OCI-LY7 (cell line): ENCODE measurements at regions not wholly inside any gene's neighbourhood (a gene's known extent, or its start where the extent isn't known, plus 50 kb on each side); places are given as distances from the start of the nearest gene placed in this dataset.

ENCODE experiments used
- BruUV-seq: library from RNA; stranded (reverse); fragments of 400-500 nt; replicated peaks from 2 replicates; lab custom pipeline; 2021; lab: Mats Ljungman, UMichigan
- CTCF ChIA-PET: fragments of 300-600 bp; sonication (Branson Sonifier 250); formaldehyde crosslinking; loops from one replicate; lab custom pipeline; 2022; ENCODE audit warnings: antibody characterized with exemption; ENCODE audit not compliant: unreplicated experiment; lab: Charles Lee
- POLR2A ChIA-PET: fragments of 300-600 bp; sonication (Branson Sonifier 250); formaldehyde crosslinking; loops from one replicate; lab custom pipeline; 2022; ENCODE audit warnings: antibody characterized with exemption; lab: Charles Lee
- DNase-seq: peaks from one replicate; pipeline ENCODE4 v3.0.0-alpha.2; 2015; ENCODE audit warnings: low spot score
- H2AFZ ChIP-seq: fragments of 200-600 bp; sonication (generic), shearing (Covaris generic); 2 replicates; pipeline ENCODE4 v1.6.1; 2014; ENCODE audit warnings: mild to moderate bottlenecking, antibody characterized with exemption, low read length, moderate library complexity
- H3K27ac ChIP-seq: fragments of 200-600 bp; sonication (generic); 2 replicates; pipeline ENCODE4 v1.5.1; 2014; ENCODE audit warnings: mixed run types, low read depth, mild to moderate bottlenecking, moderate library complexity, low read length, inconsistent platforms; ENCODE audit not compliant: poor library complexity, severe bottlenecking
- H3K36me3 ChIP-seq: fragments of 200-600 bp; sonication (generic); 2 replicates; pipeline ENCODE4 v1.6.1; 2014; ENCODE audit warnings: mild to moderate bottlenecking, antibody characterized with exemption, low read length, moderate library complexity, mixed read lengths; ENCODE audit not compliant: insufficient read depth
- H3K4me1 ChIP-seq: fragments of 200-600 bp; sonication (generic); 2 replicates; pipeline ENCODE4 v1.5.1; 2014; ENCODE audit warnings: mild to moderate bottlenecking, low read length; ENCODE audit not compliant: insufficient read depth, poor library complexity, severe bottlenecking
- H3K4me2 ChIP-seq: fragments of 200-600 bp; sonication (generic); 2 replicates; pipeline ENCODE4 v1.6.1; 2014; ENCODE audit warnings: mild to moderate bottlenecking, low read length
- H3K4me3 ChIP-seq: fragments of 200-600 bp; sonication (generic); 2 replicates; pipeline ENCODE4 v1.5.1; 2014; ENCODE audit warnings: mild to moderate bottlenecking, low read depth, low read length; ENCODE audit not compliant: poor library complexity, severe bottlenecking
- H3K79me2 ChIP-seq: fragments of 200-600 bp; sonication (generic); 2 replicates; pipeline ENCODE4 v1.6.1; 2016; ENCODE audit warnings: low read depth, mild to moderate bottlenecking, low read length, moderate library complexity, mixed read lengths; ENCODE audit not compliant: insufficient read depth
- H3K9me2 ChIP-seq: fragments of 200-600 bp; sonication (generic); 2 replicates; pipeline ENCODE4 v1.6.1; 2016; ENCODE audit warnings: mild to moderate bottlenecking, low read length, mixed read lengths; ENCODE audit not compliant: insufficient read depth
- H3K9me3 ChIP-seq: fragments of 200-600 bp; sonication (generic); 2 replicates; pipeline ENCODE4 v1.6.1; 2014; ENCODE audit warnings: mild to moderate bottlenecking, mixed run types, low read length, mixed read lengths
- H4K20me1 ChIP-seq: fragments of 200-600 bp; sonication (generic); 2 replicates; pipeline ENCODE4 v1.6.1; 2014; ENCODE audit warnings: mild to moderate bottlenecking, antibody characterized with exemption, low read length, moderate library complexity, mixed read lengths; ENCODE audit not compliant: insufficient read depth
- EZH2phosphoT487 ChIP-seq: fragments of 200-600 bp; sonication (generic); IDR thresholded peaks from 2 replicates; pipeline ENCODE4 v1.6.1; 2018; ENCODE audit warnings: low read depth, borderline replicate concordance, mild to moderate bottlenecking, mixed run types, antibody characterized with exemption, low read length, moderate library complexity, mixed read lengths
- intact Hi-C: fragments of 100-400 bp; cut with micrococcal nuclease; formaldehyde crosslinking; loops from one replicate; pipeline ENCODE4 v1.10.0; 2022; ENCODE audit not compliant: unreplicated experiment
- TF ChIP-seq, protein P1 (sequence below): fragments of 200-600 bp; sonication (generic); conservative IDR thresholded peaks from 2 replicates; pipeline ENCODE4 v1.5.1; 2014; ENCODE audit warnings: mild to moderate bottlenecking, antibody characterized with exemption, low read length, moderate library complexity, mixed read lengths

DNA sequence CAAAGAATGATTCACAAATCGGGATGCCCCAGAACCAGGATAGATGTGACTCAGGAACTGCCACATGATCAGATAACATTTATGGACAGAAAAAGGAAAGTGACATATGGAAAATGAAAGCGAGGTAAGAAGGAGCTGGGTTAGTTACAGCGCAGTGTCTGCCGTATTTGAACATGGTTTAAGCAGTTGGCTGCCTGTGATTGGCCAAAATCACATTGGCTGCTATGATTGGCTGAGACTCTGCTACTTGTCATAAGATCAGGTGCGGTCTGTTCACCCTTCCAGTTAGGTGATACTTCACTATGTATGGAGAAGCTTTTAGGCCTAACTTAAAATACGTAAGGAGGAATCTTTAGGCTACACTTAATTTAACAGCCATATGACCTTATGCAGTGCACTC is 322.7 kb upstream of the HAND2 start:
- DNase-seq = no peak
- Histone ChIP-seq H3K36me3 (no peaks in the 10 kb centered on the region), H3K27ac (no peak overlapping the region), H3K4me3 (no peak overlapping the region), H3K9me3 (no peaks in the 10 kb centered on the region), H3K79me2 (no peaks in the 10 kb centered on the region), H2AFZ (no peak overlapping the region), H3K9me2 (no peaks in the 10 kb centered on the region), H3K4me1 (no peaks in the 10 kb centered on the region), H4K20me1 (no peaks in the 10 kb centered on the region), H3K4me2 (no peak overlapping the region)
- no TSS peak for BruUV-seq
- POLR2A ChIA-PET = interaction anchor here (0.6 kb wide), 1 partner anchor 584 kb away, joined by 3 read pairs; no protein-coding TSS in a partner anchor
- intact Hi-C loops = no loop called here
- CTCF ChIA-PET = no interaction called here
- TF ChIP-seq EZH2phosphoT487 = no peak

- TF ChIP-seq, protein P1, sequence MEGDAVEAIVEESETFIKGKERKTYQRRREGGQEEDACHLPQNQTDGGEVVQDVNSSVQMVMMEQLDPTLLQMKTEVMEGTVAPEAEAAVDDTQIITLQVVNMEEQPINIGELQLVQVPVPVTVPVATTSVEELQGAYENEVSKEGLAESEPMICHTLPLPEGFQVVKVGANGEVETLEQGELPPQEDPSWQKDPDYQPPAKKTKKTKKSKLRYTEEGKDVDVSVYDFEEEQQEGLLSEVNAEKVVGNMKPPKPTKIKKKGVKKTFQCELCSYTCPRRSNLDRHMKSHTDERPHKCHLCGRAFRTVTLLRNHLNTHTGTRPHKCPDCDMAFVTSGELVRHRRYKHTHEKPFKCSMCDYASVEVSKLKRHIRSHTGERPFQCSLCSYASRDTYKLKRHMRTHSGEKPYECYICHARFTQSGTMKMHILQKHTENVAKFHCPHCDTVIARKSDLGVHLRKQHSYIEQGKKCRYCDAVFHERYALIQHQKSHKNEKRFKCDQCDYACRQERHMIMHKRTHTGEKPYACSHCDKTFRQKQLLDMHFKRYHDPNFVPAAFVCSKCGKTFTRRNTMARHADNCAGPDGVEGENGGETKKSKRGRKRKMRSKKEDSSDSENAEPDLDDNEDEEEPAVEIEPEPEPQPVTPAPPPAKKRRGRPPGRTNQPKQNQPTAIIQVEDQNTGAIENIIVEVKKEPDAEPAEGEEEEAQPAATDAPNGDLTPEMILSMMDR = no peak
- no peak for TF ChIP-seq EZH2phosphoT487
- Histone ChIP-seq H3K4me2 (no peak overlapping the region), H3K36me3 (no peaks in the 10 kb centered on the region), H3K4me3 (no peak overlapping the region), H3K9me2 (no peaks in the 10 kb centered on the region), H4K20me1 (no peaks in the 10 kb centered on the region), H2AFZ (no peak overlapping the region), H3K9me3 (no peaks in the 10 kb centered on the region), H3K27ac (no peak overlapping the region), H3K4me1 (no peaks in the 10 kb centered on the region), H3K79me2 (no peaks in the 10 kb centered on the region)
- POLR2A ChIA-PET = interaction anchor here (0.6 to 1.3 kb wide), 2 partner anchors 8 to 19 kb away, joined by 3 to 4 read pairs; no protein-coding TSS in a partner anchor
- CTCF ChIA-PET = no interaction called here
- intact Hi-C loops = no loop called here
- no TSS peak for BruUV-seq
- no peak for DNase-seq
These were observed 315.6 kb upstream of the HAND2 start for GRCh38 chr4:173845580-173845979.

- Histone ChIP-seq H3K4me1 (no peaks in the 10 kb centered on the region), H4K20me1 (no peaks in the 10 kb centered on the region), H3K79me2 (no peaks in the 10 kb centered on the region), H3K27ac (no peak overlapping the region), H3K4me3 (no peak overlapping the region), H3K9me3 (no peaks in the 10 kb centered on the region), H2AFZ (no peak overlapping the region), H3K4me2 (no peak overlapping the region), H3K9me2 (no peaks in the 10 kb centered on the region), H3K36me3 (no peaks in the 10 kb centered on the region)
- DNase-seq = no peak
- intact Hi-C loops = no loop called here
- CTCF ChIA-PET = no interaction called here
- TF ChIP-seq, protein P1 = no peak
- no peak for TF ChIP-seq EZH2phosphoT487
- BruUV-seq = no TSS peak
- POLR2A ChIA-PET = interaction anchor here (0.6 kb wide), 1 partner anchor 9 kb away, joined by 4 read pairs; no protein-coding TSS in a partner anchor
These were observed 309.8 kb upstream of the HAND2 start for GRCh38 chr4:173839865-173840264.
